Breast epithelium (tissue), 4 donors: ENCODE measurements at regions not wholly inside any gene's neighbourhood (a gene's known extent, or its start where the extent isn't known, plus 50 kb on each side); places are given as distances from the start of the nearest gene placed in this dataset.
"Not testable (repeated sequence)": the region's sequence is repeated elsewhere in the genome, so short reads cannot be mapped to it uniquely, and the experiment has no call there.

Source experiments
- DNase-seq, 2 donors: peaks; one replicate each; pipeline ENCODE4 v3.0.0-alpha.2; 2019; ENCODE audit warnings: low spot score in 2 of 2
- H3K27ac ChIP-seq, 2 donors: fragments of 200-600 bp; sonication (generic) in 1 of 2; one replicate each; pipeline ENCODE4 v1.5.1; 2016 to 2019; ENCODE audit warnings: mild to moderate bottlenecking in 1 of 2
- H3K27me3 ChIP-seq, 2 donors: fragments of 200-600 bp; sonication (generic) in 1 of 2; one replicate each; pipeline versions ENCODE4 v1.5.1 to v1.6.0; 2017 to 2019; ENCODE audit warnings: control low read depth in 1 of 2, mild to moderate bottlenecking in 1 of 2
- H3K36me3 ChIP-seq: fragments of 200-600 bp; one replicate; pipeline ENCODE4 v1.5.1; 2019
- H3K4me1 ChIP-seq, 2 donors: fragments of 200-600 bp; sonication (generic); one replicate each; pipeline ENCODE4 v1.5.1; 2016 to 2019; ENCODE audit warnings: control low read depth in 1 of 2
- H3K4me3 ChIP-seq, 3 donors: fragments of 200-600 bp; sonication (generic); 1 replicate in 2 of 3; 2 replicates in 1 of 3; pipeline ENCODE4 v1.5.1; 2016 to 2019; ENCODE audit warnings: mild to moderate bottlenecking in 3 of 3, moderate library complexity in 2 of 3
- H3K9me3 ChIP-seq, 2 donors: fragments of 200-600 bp; sonication (generic) in 1 of 2; one replicate each; pipeline ENCODE4 v1.5.1; 2016 to 2019; ENCODE audit warnings: control low read depth in 1 of 2
- CTCF ChIP-seq, 3 donors: fragments of 450-650 bp; IDR thresholded peaks; one replicate each; pipeline ENCODE4 v1.5.1; 2016 to 2017; ENCODE audit warnings: antibody characterized with exemption in 3 of 3, mild to moderate bottlenecking in 3 of 3, moderate library complexity in 3 of 3
- POLR2A ChIP-seq: fragments of 450-650 bp; IDR thresholded peaks from one replicate; pipeline ENCODE4 v1.6.1; 2016; ENCODE audit warnings: antibody characterized with exemption, mild to moderate bottlenecking, moderate library complexity
- POLR2AphosphoS5 ChIP-seq, 3 donors: sonication (generic); formaldehyde crosslinking; IDR thresholded peaks; one replicate each; pipeline ENCODE4 v1.6.1; 2017; ENCODE audit warnings: antibody characterized with exemption in 3 of 3
- intact Hi-C: fragments of 100-400 bp; cut with DNase I; formaldehyde crosslinking; loops from one replicate; pipeline ENCODE4 v1.15.1; 2023; ENCODE audit warnings: low total_unique reads

DNA sequence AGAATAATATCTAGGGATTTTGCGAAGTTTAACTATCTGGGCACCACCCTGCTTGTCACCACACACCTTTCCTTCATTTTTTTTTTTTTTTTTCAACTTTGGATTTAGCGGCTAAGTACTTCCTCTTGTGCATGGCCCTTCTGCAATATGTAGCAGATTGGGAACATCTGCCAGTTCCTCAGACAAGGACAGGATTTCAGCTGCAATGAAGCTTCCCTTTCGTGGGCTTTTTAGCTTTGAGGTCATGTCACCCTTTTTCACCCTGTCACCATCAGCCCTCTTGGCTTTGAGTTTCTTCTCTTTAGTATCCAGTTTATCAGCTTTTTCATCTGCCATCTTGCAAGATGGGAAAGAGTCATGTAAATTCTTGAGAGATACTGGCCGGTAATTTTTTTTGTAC, 81.6 kb upstream of the ETV1 start:
- no peak for TF ChIP-seq POLR2AphosphoS5 (IDR thresholded peaks at IDR 0.05)
- H3K27me3 ChIP-seq, result no peaks in the 10 kb centered on the region
- H3K4me3 ChIP-seq, result no peak overlapping the region
- no peaks in the 10 kb centered on the region for H3K9me3 ChIP-seq
- intact Hi-C loops, result no loop called here
- DNase-seq, result no peak
- H3K4me1 ChIP-seq, result no peaks in the 10 kb centered on the region
- no peaks in the 10 kb centered on the region for H3K36me3 ChIP-seq
- no peak overlapping the region for H3K27ac ChIP-seq

DNA sequence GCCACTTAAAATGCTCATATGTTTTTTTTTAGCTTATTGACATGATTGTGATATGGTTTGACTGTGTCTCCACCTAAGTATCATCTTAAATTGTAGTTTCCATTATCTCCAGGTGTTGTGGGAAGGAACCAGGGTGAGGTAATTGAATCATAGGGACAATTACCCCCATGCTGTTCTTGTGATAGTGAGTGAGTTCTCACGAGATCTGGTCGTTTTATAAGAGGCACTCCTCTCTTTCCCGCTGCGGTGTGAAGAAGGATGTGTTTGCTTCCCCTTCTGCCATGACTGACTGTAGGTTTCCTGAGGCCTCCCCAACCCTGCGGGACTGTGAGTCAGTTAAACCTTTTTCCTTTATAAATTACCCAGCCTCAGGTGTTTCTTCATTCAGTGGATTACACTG, 80.5 kb upstream of the ETV1 start:
- no peak for DNase-seq
- H3K4me1 ChIP-seq, result no peaks in the 10 kb centered on the region
- H3K36me3 ChIP-seq, result no peaks in the 10 kb centered on the region
- H3K4me3 ChIP-seq, result no peak overlapping the region
- H3K9me3 ChIP-seq, result no peaks in the 10 kb centered on the region
- TF ChIP-seq POLR2A (no peak), CTCF (IDR thresholded peaks at IDR 0.05) (no peak), POLR2AphosphoS5 (IDR thresholded peaks at IDR 0.05) (no peak)
- intact Hi-C loops, result no loop called here
- H3K27ac ChIP-seq, result no peak overlapping the region
- H3K27me3 ChIP-seq, result no peaks in the 10 kb centered on the region

GRCh38 chr7:14066783-14067182, 77.3 kb upstream of the ETV1 start:
- H3K4me3 ChIP-seq, H3K27ac ChIP-seq, H3K36me3 ChIP-seq, intact Hi-C loops, DNase-seq, H3K27me3 ChIP-seq, H3K9me3 ChIP-seq, H3K4me1 ChIP-seq: not testable (repeated sequence)

DNA sequence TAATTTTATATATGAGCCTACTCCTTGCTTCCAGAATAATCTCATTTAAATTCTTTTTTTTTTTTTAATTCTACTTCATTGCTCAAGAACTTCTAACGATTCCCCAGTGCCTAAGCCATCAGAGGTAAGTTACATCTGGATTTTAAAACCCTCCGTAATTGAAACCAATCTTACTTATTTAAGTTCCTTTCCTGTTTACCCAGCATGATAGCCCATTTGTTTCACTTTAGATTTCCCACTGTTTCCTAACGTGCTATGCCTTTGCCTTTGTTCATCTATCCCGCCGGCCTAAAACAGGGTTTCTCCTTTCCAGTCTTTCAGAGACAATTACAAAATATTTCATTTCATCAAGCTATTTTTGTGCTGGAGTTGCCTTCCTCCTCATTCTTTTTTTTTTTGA, 75.8 kb upstream of the ETV1 start:
- DNase-seq, result no peak
- TF ChIP-seq POLR2AphosphoS5 (IDR thresholded peaks at IDR 0.05) (no peak), POLR2A (no peak), CTCF (IDR thresholded peaks at IDR 0.05) (no peak)
- Histone ChIP-seq H3K4me1 (no peaks in the 10 kb centered on the region), H3K4me3 (no peak overlapping the region), H3K27ac (no peak overlapping the region), H3K9me3 (no peaks in the 10 kb centered on the region), H3K36me3 (no peaks in the 10 kb centered on the region), H3K27me3 (no peaks in the 10 kb centered on the region)
- intact Hi-C loops, result no loop called here

- no peaks in the 10 kb centered on the region for H3K27me3 ChIP-seq
Measured at GRCh38 chr7:14055813-14056212, 66.3 kb upstream of the ETV1 start.

GRCh38 chr7:14054125-14054524, 64.7 kb upstream of the ETV1 start:
- DNase-seq, result no peak
- Histone ChIP-seq H3K27me3 (no peaks in the 10 kb centered on the region), H3K4me1 (no peaks in the 10 kb centered on the region), H3K27ac (no peak overlapping the region), H3K9me3 (no peaks in the 10 kb centered on the region), H3K4me3 (no peak overlapping the region), H3K36me3 (no peaks in the 10 kb centered on the region)
- intact Hi-C loops, result no loop called here
- TF ChIP-seq CTCF (IDR thresholded peaks at IDR 0.05), result no peak
- TF ChIP-seq POLR2A, result no peak
- TF ChIP-seq POLR2AphosphoS5 (IDR thresholded peaks at IDR 0.05), result no peak

More at GRCh38 chr7:14055813-14056212, 66.3 kb upstream of the ETV1 start:
- Histone ChIP-seq H3K4me3 (no peak overlapping the region), H3K27ac (no peak overlapping the region), H3K4me1 (no peaks in the 10 kb centered on the region), H3K36me3 (no peaks in the 10 kb centered on the region), H3K9me3 (no peaks in the 10 kb centered on the region)
- intact Hi-C loops, result no loop called here
- no peak for DNase-seq
- TF ChIP-seq CTCF (IDR thresholded peaks at IDR 0.05) (no peak), POLR2AphosphoS5 (IDR thresholded peaks at IDR 0.05) (no peak), POLR2A (no peak)
